Pons (tissue), 1 donor: ENCODE measurements at regions not wholly inside any gene's neighbourhood (a gene's known extent, or its start where the extent isn't known, plus 50 kb on each side); places are given as distances from the start of the nearest gene placed in this dataset.

Source experiments
- DNase-seq: peaks from one replicate; pipeline ENCODE4 v3.0.0-alpha.2; 2016; ENCODE audit warnings: low spot score

GRCh38 chr13:90746230-90746629 is 601.3 kb upstream of the MIR17HG start:
- no peak for DNase-seq

DNA sequence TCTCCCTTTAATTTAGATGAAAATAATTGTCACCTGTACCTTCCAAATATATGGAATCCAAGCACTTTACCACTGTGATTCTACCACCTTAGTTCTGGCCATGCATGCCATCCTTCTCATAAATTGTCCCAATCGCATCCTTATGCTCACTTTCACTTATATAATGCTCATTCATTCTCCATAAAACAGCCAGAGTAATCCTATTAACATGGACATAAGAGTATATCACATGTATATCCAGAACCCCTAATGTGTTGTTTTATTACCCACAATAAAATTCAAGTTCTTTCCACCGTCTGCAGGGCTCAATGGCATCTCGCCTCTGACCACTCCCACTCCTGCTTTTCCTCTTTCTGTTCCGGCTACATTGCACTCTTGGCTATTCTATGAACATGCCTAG is 597.5 kb upstream of the MIR17HG start:
- no peak for DNase-seq

- DNase-seq, result no peak
Measured at GRCh38 chr13:90751026-90751425, 596.5 kb upstream of the MIR17HG start.

- DNase-seq, result no peak
Measured at GRCh38 chr13:90752070-90752469, 595.4 kb upstream of the MIR17HG start.

DNA sequence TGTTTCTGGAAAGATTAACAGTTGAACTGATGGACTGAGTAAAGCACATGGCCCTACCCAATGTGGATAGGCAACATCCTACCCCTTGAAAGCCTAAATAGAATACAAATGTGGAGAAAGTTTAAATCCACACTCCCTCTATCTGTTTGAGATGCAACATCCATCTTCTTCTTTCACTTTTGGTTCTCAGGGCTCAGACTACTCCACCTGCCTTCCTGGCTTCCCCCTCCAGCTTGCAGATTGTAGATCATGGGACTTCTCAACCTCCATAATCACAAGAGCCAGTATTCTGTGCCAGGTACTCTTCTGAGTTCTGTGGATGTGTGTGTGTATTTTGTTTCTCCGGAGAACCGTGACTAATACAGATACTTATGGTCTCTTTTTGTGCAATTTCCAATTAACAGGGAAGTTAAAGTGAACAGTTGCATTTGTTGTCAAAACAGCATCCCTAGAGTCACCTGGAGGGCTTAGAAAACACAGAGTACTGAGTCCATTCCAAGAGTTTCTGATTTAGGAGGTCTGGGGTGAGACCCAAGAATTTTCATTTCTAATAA is 590.3 kb upstream of the MIR17HG start:
- DNase-seq, result no peak

GRCh38 chr13:90760639-90761038 is 586.8 kb upstream of the MIR17HG start:
- no peak for DNase-seq

DNA sequence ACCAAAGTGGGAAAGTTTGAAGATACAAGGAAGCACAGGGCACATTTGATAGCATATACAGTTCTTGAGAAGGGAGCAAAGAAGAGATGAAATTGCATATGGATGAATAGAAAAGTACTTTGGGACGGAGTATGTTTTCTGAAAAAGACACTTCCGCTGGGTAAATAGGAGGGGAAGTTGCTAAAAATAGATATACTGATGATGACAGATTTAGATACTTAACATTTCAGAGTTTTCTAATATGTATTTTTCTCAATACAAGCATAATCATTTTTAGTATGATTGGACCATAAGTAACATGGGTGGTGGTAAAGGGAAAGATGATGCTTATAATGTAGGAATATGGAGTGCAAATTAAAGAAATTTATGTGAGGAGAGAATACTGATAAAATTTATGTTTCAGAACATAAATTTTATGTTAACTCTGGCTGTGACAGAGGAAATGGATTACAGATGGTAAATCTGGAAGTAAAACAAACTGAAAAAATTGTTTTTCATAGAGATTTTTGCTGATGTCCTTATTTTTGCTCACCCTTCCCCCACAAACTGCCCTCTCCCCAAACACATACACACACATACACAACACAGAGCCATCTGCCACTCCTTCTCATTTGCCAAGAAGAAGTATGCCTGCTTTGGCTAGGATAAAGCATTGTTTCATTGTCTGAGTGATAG is 583.9 kb upstream of the MIR17HG start:
- no peak for DNase-seq

DNA sequence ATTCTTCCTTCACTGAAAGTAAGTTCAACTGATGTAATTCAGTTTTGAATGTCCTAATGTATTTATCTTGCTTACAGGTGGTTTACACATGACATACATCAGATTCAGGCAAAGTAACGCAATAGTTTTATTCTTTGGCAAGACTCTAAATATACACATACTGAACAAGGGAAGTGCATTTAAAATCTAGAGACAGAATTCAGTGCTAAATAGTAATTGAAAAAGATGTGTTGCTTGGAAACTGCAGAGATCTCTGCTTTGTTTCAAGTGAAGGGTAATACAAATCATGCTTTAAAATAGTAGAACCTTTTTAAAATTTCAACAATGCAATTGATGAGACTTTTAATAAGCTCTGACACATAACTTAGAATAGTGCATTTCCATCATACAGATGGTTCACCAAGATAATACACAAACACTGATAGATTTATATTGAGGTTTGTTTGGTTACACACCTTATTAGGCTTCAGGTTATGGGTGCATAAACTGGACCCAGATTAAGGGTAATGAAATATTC is 581.0 kb upstream of the MIR17HG start:
- no peak for DNase-seq

- DNase-seq, result no peak
Measured at GRCh38 chr13:90768116-90768515, 579.4 kb upstream of the MIR17HG start.

- DNase-seq, result no peak
Measured at GRCh38 chr13:90769387-90769786, 578.1 kb upstream of the MIR17HG start.

GRCh38 chr13:90770334-90770733 is 577.2 kb upstream of the MIR17HG start:
- DNase-seq, result no peak

DNA sequence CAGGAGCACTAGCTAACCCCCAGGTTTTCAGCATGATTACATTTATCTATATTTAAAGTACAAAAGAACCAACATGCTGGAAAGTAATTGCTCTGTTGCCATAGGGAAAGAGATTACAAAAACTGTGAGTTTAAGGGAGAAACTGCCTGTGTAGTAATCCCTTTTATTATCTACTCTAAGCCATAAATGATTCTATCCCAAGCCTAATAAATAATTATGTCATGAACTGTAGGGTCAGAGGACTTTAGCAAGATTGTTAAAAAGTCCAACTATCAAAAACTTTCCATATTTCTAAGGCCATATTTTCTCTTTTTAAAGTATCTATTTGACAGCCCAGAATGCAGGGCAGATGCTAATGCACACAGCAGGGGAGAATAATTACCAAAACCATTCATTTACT is 573.8 kb upstream of the MIR17HG start:
- no peak for DNase-seq

GRCh38 chr13:90776051-90776748 is 571.3 kb upstream of the MIR17HG start:
- DNase-seq, result no peak

DNA sequence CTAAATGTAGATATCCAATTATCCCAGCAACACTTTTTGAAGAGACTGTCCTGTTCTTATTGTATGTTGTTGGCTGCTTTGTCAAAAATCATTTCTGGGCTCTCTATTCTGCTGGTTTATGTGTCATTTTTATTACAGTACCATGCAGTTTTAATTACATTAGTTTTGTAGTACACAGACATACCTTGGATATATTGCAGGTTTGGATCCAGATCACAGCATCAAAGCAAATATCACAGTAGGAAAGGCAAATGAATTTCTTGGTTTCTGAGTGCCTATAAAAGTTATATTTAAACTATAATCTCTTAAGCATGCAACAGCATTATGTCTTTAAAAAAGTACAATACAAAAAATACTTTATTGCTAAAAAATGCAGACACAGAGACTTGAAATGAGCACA is 564.2 kb upstream of the MIR17HG start:
- DNase-seq, result no peak

GRCh38 chr13:90787007-90787406 is 560.5 kb upstream of the MIR17HG start:
- no peak for DNase-seq

DNA sequence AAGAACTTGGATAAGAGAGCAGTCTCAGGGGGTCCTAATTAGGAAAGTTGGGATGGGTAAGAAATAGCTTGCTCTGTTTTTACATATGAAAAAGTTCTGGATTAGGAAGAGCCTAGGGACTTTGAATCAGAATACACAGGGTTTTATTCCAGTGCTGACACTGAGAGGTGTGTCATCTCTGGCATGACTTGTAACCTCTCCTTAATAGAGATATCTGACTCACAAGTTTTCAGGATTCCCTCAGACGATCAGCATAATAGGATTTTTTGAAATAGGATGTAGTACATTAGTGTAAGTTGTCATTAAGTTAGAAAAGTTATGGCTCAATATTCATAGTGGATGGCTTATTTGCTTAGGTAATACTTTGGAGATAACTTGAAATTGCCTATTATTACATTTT is 555.2 kb upstream of the MIR17HG start:
- DNase-seq, result no peak

DNA sequence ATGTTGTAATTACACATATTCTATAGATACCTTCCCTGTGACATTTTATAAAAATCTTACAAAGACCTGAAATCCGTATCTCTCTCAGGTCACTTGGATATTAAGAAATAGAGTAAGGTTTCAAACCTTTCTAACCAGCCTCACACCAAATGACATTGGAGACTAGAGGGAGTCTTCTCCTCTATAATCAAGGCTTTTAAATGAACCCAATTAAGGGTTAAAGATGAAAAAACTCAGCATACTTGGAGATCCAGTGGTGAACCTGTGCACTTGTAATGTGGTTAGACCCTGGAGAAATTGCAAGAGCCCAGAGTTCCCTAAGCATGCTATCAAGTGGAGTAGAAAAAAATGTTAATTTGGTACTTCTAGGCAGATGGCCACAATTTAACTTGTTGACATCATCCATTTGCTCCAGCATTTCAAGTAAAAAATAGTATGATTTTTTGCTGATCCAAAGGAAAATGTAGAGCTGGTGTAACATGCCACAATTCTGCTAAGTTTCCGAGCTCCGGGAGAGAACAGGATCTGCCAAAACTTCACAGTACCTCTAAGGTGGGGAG is 554.1 kb upstream of the MIR17HG start:
- DNase-seq, result no peak

GRCh38 chr13:90796474-90796873 is 551.0 kb upstream of the MIR17HG start:
- no peak for DNase-seq

DNA sequence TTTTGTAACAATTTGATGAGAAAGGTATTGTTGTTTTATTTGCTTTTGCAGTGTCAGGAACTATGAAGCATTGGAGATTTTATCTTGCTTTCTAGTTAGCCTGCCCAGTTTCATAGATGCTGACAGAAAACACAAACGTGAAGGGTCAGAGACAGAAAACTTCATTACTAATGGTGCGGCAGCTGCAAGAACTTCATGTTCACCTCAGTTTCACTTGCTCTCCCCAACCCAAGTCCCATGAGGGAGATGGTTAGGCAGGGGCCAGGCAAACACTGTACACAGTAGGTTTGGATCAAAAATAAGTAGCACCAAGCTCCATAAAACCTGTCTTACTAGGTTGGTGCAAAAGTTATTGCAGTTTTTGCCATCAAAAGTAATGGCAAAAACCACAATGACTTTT is 550.2 kb upstream of the MIR17HG start:
- no peak for DNase-seq

DNA sequence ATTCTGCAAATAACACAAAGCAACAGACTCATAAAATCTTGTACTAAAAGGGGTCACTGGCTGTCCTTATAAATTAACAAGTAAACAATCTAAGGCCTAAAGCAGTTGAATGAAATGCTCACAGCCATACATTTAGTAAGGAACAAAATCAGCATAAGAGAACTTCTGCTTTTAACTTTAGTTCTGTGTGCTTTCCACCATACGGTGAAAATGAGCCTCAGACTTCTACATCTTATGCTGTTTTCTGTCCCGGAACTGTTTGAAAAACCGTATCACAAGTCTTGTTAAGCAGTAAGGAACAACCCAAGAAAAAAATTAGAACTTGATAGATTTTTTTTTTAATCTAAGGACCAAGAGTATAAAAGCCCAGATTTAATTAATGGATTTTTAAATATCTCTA is 549.1 kb upstream of the MIR17HG start:
- peak; percentile 39 for DNase-seq

GRCh38 chr13:90800082-90800746 is 547.3 kb upstream of the MIR17HG start:
- DNase-seq, result peak; percentile 78

- no peak for DNase-seq
Measured at GRCh38 chr13:90801621-90802020, 545.9 kb upstream of the MIR17HG start.

GRCh38 chr13:90803210-90803609 is 544.3 kb upstream of the MIR17HG start:
- DNase-seq, result no peak
